GM18502 (cell line): ENCODE measurements at regions not wholly inside any gene's neighbourhood (a gene's known extent, or its start where the extent isn't known, plus 50 kb on each side); places are given as distances from the start of the nearest gene placed in this dataset.

Experiments used
- ATAC-seq: cut with Tn5 transposase; IDR thresholded peaks from one replicate; pipeline ENCODE4 v1.9.1; 2021; ENCODE audit warnings: mild to moderate bottlenecking; ENCODE audit not compliant: unreplicated experiment, poor library complexity

DNA sequence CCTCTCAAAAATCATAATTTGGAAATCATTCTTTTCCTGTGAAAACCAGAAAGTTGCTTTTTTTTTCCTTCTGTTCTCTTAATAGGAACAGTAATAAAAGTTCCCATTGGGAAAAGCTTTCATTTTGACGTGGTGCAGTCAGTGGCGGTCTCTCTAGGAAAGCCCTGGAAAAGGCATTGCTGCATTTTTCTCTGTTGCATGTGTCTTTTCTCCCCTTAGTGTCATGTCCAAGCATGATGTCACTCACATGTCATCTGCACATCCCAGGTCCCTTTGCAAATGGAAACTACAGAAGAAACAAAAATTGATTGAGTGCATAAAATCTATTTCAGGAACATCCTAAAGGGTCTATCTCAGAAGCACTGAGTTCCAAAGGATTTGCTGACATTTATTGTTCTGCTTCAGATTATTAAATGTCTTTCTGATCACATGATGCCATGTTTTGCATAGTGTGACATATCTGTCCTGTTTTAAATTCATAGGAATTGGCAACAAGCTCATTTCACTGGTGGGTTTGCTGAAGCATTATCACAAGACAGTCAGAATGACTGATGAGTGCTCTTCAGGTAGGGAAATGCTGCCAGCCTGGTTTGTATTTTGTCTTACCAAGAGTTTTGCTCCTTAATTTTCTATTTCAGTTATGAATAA is 208.7 kb downstream of the SOX4 start:
- no peak for ATAC-seq

DNA sequence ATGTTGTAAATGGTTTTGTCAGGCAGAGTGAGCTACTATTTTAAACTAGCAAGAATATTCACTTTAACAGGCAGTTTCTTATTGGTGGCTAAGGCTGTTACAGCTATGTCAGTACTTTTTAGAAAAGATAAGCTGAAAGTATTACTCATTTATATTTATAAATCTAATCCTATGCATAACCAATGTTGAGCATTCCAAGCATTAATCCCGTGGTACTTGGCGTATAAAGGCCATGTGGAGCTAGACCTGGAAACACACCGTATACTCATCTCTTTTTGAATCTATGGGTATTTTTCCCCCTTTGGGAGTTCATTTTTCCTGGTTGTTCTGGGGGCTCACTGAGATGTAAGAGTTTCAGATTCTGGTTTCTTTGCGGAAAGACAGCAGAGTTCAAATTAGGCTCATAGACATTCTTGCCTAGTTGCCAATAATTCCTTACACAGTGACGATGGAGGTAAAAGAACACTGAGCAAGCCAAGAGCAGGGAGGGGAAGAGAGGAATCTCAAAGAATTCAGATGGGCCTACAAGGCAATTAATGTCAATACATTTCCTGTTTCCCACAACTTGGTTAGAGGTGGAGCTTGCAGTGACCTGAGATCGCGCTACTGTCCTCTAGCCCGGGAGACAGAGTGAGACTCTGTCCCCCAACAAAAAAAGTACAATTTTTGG is 211.5 kb downstream of the SOX4 start:
- ATAC-seq, result no peak

DNA sequence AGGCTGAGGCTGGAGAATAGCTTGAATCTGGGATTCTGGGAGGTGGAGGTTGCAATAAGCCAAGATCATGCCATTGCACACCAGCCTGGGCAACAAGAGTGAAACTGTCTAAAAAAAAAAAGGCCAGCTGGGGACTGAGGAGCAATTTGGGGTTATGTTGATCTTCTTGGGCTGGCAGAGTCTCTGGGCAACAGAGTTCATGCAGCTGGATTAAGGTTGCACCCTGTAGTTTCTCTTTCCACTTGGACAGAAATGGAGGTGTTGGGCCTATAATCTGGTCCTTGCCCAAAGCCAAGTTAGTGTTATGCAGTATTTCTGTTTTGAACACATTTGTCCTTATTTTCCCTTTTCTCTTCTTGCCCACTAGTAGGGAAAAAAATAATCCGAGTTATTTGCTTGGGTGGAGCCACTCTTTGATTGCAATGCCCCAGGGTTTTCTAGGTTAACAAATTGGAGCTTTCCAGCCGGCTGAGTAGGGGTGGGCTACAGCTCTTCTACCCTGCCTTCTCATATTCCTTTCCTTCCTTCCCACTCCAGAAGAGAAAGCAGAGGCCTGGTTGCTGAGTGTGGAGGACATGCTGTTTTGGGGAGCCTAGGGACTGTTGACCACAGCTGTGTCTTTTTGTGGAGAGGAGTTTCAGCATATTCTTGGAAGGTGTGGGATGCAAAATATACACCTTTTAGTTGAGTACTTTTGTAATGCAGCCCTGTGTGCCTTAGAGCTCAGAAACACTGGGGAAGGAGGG is 213.9 kb downstream of the SOX4 start:
- no peak for ATAC-seq

DNA sequence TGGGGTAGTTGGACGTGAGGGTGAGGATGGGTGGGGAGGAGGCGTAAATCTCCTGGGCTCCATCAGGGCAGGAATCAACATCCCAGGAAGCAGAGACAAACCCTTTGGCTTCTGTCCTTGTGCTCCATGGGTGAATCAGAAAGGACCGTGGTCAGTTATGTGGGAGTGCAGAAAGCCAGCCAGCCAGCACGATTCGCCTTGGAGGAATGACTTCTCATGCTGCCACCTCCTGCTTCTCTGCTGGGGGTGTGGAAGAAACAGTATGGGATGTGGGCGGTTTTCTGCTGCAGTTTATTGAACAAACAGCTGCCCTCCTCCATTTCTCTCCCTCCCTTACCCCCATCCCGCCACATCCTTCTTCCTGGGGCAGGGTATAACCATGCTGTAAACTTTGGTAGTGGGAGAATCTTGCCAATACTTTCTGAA is 214.5 kb downstream of the SOX4 start:
- ATAC-seq, result no peak

DNA sequence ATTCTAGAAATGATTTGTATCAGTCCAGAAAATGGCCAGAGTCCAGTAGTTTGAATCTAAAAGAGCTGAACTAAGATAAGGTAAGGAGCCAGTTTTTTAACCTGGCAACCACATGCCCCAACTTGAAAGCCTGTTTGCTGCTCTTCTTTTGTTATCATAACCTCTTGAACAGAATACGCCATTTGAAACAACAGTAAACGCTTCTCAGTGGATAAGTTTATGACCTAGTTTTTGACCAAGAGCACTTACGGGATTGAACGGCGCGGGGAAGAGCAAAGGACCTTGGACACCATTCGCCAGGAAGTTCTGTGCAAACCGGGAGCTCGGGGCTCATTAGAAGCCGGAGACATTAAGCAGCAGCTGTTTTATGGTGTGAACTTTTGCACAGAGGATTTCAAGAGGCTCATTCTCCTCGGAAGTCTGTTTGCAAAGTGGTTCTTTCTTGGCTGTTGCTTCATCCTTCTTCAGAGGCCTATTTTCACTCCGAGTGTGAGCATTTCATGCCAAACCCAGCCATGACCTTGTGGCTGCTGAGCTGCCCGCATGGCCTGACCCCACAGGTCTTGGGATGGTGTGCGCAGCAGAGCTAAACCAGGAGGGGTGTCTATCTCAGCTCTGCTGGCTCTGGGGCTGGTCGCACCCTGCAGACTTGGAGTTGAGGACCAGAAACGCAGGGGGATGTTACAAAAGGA is 215.1 kb downstream of the SOX4 start:
- ATAC-seq, result no peak

DNA sequence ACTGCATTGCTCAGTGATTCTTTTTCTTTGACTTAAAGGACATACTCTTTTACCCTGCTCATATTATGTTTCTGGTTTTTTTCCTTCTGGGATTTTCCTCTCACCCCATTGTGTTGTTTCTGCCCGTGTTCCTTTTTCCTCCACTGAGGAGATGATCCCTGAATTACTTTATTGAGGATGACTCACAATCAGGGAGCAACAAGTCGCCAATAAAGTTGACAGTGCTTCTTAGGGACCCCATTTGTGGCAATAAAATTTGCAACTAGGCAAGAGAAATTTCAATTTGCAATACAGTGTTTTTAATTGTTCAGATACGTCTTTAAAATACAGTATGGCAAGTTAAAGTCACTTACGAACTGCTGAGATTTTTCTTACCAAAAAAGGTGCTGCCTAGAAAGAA is 217.9 kb downstream of the SOX4 start:
- no peak for ATAC-seq

DNA sequence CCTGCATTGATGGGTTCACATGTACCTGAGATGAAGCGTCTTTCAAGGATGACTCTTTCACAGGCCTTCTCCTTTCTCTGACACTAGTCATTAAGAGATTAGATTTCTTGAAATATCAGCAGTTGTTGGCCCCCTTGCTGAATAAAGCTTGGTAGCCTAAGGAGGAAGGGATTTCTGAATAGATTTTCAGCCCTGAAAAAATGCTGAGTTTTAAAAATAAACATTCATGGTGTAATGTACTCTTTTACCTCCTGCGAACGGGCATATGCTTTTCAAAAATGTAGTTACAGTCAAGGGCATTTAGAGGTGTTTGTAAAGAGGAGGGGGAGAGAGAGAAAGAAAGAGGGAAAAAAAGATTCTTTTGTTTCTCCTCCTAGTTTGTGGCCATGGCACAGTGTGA is 222.7 kb downstream of the SOX4 start:
- ATAC-seq, result no peak

DNA sequence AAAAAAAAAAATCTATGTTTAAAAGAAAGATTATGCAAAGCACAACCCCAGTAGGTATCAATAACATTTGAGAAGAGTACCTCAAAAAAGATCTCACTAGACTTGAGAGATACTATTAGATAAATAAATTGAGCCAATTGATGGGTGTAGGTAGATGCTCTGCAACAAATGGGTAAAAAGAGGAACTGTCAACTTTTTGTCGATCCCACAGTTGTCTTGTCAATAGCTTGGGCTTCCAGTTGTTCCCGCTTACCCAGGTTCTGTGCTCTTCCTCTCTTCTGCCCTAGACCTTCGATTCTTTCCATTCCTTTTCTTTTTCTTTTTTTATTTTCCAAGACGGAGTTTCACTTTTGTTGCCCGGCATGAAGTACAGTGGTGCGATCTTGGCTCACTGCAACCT is 226.9 kb downstream of the SOX4 start:
- ATAC-seq, result no peak

DNA sequence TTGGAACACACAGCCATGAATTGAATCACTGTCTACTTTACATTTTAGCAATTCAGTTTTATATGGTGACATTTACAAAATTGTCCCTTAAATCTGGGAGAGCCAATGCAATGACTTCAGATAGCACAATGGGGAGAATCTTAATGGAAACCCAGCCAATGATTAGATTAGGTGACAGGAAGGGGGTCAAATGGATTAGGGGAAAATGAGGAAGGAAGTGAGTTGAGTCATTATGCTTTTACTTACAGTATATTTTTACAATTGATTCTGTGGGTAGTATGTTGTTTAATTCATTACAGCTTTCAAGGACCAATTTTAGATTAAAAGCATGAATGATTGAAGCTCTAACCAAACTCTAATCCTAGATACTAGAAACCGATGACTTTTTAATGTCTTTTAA is 229.8 kb downstream of the SOX4 start:
- ATAC-seq, result no peak

DNA sequence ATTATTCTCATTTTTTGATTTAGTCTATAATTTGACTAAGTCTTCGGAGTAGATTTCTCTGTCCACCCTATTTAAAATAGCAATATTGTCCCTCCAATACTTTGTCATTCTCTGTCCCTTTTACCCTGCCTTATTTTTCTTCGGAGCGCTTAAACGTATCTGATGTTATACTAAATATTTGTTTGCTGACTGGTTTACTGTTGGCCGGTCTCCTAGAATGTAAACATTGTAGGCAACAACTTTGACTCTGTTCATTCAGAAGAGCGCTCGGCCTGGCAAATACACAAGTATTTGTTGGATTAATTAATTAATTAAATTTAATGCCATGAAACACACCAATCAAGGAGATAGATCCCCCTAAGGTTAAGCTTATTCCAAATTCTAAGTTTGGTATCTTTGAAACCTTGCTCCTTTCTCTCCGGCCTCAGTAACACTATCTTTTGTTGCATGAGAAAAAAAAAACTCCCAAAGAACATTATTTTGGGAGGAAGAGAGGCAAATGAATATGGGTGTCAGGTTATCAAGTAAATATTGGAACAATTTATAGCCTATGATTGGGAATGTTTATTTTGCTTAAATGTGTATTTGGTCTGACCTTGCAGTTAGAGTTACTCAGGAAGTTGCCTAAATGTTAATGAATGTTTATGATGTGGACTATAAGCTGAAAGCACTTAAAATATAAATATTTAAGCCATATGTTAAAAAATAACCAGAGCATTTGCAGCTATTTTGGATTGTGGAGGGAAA is 231.1 kb downstream of the SOX4 start:
- no peak for ATAC-seq

DNA sequence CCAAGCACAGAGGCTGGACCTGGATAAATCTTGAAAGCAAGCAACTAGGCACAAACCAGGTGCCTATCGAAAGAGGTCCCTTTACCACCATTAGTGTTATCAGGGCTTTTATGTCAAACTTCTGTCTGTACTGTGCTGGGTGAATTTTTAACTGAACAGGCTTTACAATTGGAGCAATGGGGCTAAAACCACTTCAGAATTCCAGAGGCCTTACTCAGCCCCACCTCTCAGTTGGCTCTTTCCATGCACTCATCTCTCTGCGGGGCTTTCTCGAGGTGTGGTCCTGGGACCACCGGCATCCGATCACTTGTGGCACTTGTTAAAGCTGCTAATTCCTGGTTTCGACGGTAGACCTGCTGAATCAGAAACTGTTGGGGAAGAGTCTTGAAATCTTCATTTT is 232.5 kb downstream of the SOX4 start:
- ATAC-seq, result no peak

DNA sequence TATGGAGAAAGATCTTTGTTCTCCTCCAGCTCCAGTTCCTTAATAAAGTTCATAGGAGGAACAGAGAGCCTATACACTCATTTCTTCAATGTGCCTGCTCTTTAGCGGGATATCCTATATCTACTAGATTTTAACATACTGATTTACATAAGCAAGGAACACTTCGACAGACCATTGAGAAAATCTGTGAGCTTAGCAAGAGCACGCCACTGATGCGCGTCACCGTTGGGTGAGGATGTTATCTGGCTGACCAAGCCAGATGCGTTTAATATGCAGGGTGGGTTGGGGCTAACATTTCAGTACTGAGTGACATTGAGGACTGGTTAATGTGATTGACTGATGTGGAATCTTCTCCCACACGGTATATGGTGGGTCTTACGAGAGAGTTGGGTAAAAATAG is 233.4 kb downstream of the SOX4 start:
- ATAC-seq, result no peak

DNA sequence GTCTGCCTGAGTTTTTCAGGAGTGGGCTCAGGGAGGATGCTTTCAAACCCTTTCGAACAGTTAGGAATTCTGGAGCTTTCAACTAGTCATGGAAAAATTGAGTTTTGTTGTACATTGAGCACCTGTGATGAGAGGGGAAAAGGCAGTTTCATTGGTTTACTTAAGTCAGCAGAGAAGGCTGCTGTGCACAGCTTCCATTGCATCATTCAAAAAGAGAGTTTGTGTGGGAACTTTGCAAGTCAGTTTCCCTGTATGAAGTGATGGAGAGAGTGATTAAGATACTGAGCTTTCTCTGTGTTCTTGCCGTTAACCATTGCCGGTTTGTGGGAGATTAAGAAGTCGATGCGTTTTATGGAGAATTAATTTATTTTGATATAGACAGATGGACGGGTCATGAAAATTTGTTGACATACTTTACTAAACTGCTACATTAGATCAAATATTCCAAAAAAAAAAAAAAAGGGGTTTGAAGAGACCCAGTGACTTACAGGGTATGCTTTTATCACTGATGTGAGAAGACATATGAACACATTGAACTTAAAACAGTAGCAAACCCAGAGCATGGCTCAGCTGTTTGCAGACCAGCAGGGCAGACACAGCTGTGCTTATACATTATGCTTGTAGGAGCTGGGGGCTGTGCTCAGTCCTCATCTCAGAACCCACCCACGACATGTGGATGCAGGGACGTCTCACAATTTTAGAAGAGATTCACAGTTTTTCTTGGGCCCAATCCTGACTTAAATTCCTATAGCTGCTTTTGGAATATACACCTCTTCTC is 234.1 kb downstream of the SOX4 start:
- ATAC-seq, result no peak

DNA sequence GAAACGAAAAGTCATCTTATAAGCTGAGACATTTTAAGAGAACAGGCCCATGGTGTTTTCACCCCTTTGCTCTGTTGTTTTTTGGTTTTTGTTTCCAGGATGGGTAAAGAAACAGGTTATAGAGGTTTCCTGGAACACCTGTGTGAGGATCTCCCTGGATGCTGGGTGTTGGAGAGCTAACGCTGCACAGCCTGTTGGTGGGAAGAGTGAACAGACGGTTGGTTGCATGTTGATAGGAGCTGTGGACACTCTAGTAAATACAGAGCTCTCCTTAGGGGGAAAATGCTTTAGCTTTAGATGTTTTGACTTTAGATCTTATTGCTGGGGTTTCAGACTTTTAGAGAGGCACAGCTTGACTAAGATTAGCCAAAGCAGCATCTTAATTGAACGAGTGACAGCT is 235.2 kb downstream of the SOX4 start:
- ATAC-seq, result no peak

DNA sequence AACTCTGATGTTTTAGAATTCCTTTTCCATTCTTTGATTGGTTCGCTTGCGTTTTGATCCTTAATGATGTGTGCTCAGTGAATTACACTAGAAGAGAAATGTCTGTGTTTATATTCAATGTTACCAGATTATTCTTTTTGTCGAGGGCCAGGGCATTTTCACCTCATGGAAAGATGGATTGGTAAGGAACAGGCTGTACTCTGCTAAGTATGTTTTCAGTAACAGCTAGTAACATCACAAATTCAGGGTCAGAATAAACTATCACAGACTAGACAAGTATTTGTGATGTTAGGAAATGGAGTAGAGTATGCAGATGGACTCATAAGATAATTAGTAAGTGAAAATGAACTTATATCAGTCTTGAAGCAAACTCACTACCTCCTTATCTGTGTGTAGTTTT is 235.6 kb downstream of the SOX4 start:
- no peak for ATAC-seq

DNA sequence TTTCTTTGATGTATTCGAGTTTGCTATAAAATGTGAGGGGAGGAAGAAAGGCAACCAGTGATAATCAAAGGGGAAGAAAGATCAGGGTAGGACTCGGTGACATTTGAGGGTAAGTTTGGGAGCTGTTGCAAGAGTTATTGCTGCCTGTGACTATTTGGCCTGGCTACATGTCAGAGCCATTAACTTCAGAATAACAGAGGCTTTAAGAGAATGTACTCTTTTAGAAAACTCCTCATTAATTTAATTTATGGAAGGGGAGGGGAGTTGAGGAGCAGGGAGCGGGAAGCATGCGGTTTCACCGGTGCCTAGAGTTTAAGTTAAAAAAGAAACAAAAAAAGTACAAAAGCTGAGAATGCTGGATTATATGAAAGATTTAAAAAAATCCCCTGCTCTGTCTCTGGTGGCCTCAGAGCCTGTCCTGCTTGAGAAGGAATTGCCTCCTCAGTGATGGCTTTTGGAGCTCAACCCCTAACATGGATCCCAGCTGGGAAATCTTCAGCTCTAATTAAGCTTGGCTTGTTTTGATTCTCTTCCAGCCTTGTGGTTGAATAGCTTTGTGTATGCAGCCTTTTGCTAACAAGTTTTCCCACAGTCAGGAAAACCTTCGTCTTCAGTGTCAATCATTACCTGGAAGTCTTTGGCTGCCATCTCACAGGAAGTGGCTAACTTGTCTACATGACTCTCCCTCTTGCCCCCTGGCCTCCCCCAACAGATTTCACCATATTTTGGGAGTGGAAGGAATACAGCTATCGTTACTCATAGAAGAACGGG is 238.2 kb downstream of the SOX4 start:
- no peak for ATAC-seq

DNA sequence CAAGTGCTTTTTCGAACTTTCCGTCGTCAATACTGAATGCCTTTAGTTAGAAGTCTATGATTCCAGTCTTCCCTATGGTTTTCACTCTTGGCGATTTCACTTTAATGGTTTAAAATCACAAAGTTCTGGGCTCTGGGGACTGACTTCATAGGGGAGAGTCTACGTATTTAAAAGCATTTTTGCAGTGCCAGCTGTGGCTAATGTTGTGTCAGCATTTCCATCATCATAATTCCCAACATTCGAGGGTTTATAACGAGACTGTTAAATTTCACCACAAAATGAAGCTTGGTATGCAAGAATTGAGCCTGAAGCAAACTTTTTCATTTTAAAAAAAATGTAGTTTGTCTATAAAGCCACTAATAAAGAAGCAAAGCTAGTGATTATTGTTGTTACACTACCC is 242.7 kb downstream of the SOX4 start:
- ATAC-seq, result no peak

DNA sequence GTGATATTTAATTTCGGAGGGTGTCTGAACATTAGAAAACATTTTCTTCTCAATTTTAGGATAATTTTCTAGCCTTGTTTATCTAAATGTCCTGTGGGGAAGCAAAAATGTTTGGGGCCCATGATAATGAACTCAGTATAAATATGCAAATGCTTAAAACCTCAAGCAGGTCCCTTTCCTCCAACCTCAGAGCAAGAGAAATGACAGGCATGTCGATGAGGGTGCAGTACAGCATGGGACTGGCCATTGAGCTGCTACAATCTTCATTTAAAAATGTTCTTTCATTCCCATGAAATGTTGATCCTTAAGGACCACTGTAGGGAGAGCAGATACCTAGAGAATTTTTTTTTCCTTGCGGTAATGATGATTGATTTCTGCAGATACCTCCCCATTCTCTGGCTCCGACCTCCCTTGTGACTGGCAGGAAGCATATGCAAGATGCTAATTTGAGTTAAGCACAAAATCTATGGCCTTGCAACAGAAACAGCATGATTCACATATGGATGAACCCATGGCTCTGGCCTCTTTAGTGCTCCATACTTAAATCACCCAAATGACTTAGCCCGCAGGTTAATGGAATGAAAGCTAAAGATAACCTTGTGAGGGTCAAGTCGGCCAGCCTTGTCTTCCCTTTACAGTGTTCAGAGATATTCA is 243.3 kb downstream of the SOX4 start:
- no peak for ATAC-seq
